Upper lobe of right lung (tissue), 1 donor: ENCODE measurements at regions not wholly inside any gene's neighbourhood (a gene's known extent, or its start where the extent isn't known, plus 50 kb on each side); places are given as distances from the start of the nearest gene placed in this dataset.

Source experiments
- ATAC-seq: fragments of 200-7000 bp; cut with Tn5 transposase; one replicate; pipeline ENCODE4 v1.9.1; 2020; ENCODE audit warnings: mild to moderate bottlenecking, moderate library complexity
- DNase-seq: peaks from one replicate; pipeline ENCODE4 v3.0.0-alpha.2; 2020
- H3K27ac ChIP-seq: fragments of 200-600 bp; one replicate; pipeline ENCODE4 v1.8.0; 2022
- H3K27me3 ChIP-seq: fragments of 200-600 bp; one replicate; pipeline ENCODE4 v1.8.0; 2022; ENCODE audit warnings: mild to moderate bottlenecking
- H3K36me3 ChIP-seq: fragments of 200-600 bp; one replicate; pipeline ENCODE4 v1.8.0; 2022
- H3K4me1 ChIP-seq: fragments of 200-600 bp; one replicate; pipeline ENCODE4 v1.8.0; 2022
- H3K4me3 ChIP-seq: fragments of 200-600 bp; one replicate; pipeline ENCODE4 v1.8.0; 2022; ENCODE audit warnings: mild to moderate bottlenecking
- H3K9me3 ChIP-seq: fragments of 200-600 bp; one replicate; pipeline ENCODE4 v1.8.0; 2022
- CTCF ChIP-seq: fragments of 200-600 bp; IDR thresholded peaks from one replicate; pipeline ENCODE4 v1.8.0; 2022; ENCODE audit warnings: antibody characterized with exemption
- intact Hi-C: fragments of 100-400 bp; cut with DNase I; formaldehyde crosslinking; loops from one replicate; pipeline ENCODE4 v1.11.0; 2022
- donor health status: DM: no; HTN: yes; CAD: no; lungs with severe emphysema.

GRCh38 chr3:83514130-83514914 is 1444.5 kb upstream of the CADM2 start:
- Histone ChIP-seq H3K36me3 (no peaks in the 10 kb centered on the region), H3K9me3 (no peaks in the 10 kb centered on the region), H3K27ac (no peak overlapping the region), H3K27me3 (no peaks in the 10 kb centered on the region), H3K4me3 (no peak overlapping the region), H3K4me1 (no peaks in the 10 kb centered on the region)
- intact Hi-C loops: no loop called here
- DNase-seq (no peak), ATAC-seq (no peak)
- no peak for TF ChIP-seq CTCF

GRCh38 chr3:83515123-83515522 is 1443.7 kb upstream of the CADM2 start:
- TF ChIP-seq CTCF: no peak
- Histone ChIP-seq H3K4me1 (no peaks in the 10 kb centered on the region), H3K4me3 (no peak overlapping the region), H3K27me3 (no peaks in the 10 kb centered on the region), H3K9me3 (no peaks in the 10 kb centered on the region), H3K36me3 (no peaks in the 10 kb centered on the region), H3K27ac (no peak overlapping the region)
- DNase-seq: no peak
- intact Hi-C loops: no loop called here
- ATAC-seq: no peak

GRCh38 chr3:83523470-83524073 is 1435.2 kb upstream of the CADM2 start:
- intact Hi-C loops: no loop called here
- ATAC-seq (peak; percentile 82), DNase-seq (no peak)
- no peaks in the 10 kb centered on the region for H3K9me3 ChIP-seq
- H3K4me3 ChIP-seq: no peak overlapping the region
- no peaks in the 10 kb centered on the region for H3K4me1 ChIP-seq
- H3K27ac ChIP-seq: no peak overlapping the region
- H3K36me3 ChIP-seq: no peaks in the 10 kb centered on the region
- H3K27me3 ChIP-seq: no peaks in the 10 kb centered on the region
- peak; percentile 50 for TF ChIP-seq CTCF

GRCh38 chr3:83524901-83525300 is 1433.9 kb upstream of the CADM2 start:
- Histone ChIP-seq H3K27ac (no peak overlapping the region), H3K9me3 (no peaks in the 10 kb centered on the region), H3K36me3 (no peaks in the 10 kb centered on the region), H3K27me3 (no peaks in the 10 kb centered on the region), H3K4me1 (no peaks in the 10 kb centered on the region), H3K4me3 (no peak overlapping the region)
- TF ChIP-seq CTCF: no peak
- DNase-seq (no peak), ATAC-seq (no peak)
- intact Hi-C loops: no loop called here

- Histone ChIP-seq H3K27me3 (no peaks in the 10 kb centered on the region), H3K9me3 (peaks cover 3% of the 10 kb centered on the region), H3K36me3 (no peaks in the 10 kb centered on the region), H3K4me3 (no peak overlapping the region), H3K4me1 (no peaks in the 10 kb centered on the region), H3K27ac (no peak overlapping the region)
- intact Hi-C loops: no loop called here
- TF ChIP-seq CTCF: no peak
- DNase-seq (no peak), ATAC-seq (no peak)
Observed at GRCh38 chr3:83559082-83559481, 1399.7 kb upstream of the CADM2 start.
